ENCODE measurements at regions not wholly inside any gene's neighbourhood (a gene's known extent, or its start where the extent isn't known, plus 50 kb on each side); places are given as distances from the start of the nearest gene placed in this dataset.

- H3K4me1 ChIP-seq (ENCODE audit: insufficient read depth, low read length): no peaks in the 10 kb centered on the region
- no peaks in the 10 kb centered on the region for H3K36me3 ChIP-seq (ENCODE audit: insufficient read depth, low read length)
- no peaks in the 10 kb centered on the region for H3K9me3 ChIP-seq (ENCODE audit: insufficient read depth, low read depth, low read length)
- no peaks in the 10 kb centered on the region for H3K27me3 ChIP-seq (ENCODE audit: insufficient read depth, low read length)
- WGBS: 100% methylated on average over 1 of the region's 1 CpG
- H3K27ac ChIP-seq (ENCODE audit: low read depth, low read length): no peak overlapping the region
- no peak overlapping the region for H3K4me3 ChIP-seq (ENCODE audit: low read length)
- H3K9ac ChIP-seq (ENCODE audit: low read depth, low read length): no peak overlapping the region
These were observed 101.7 kb downstream of the CYB561 start for GRCh38 chr17:63344383-63344782.

GRCh38 chr17:63345611-63346010 is 100.5 kb downstream of the CYB561 start:
- 100% methylated on average over 1 of the region's 1 CpG for WGBS
- no peaks in the 10 kb centered on the region for H3K27me3 ChIP-seq (ENCODE audit: insufficient read depth, low read length)
- no peaks in the 10 kb centered on the region for H3K4me1 ChIP-seq (ENCODE audit: insufficient read depth, low read length)
- no peak overlapping the region for H3K9ac ChIP-seq (ENCODE audit: low read depth, low read length)
- no peaks in the 10 kb centered on the region for H3K9me3 ChIP-seq (ENCODE audit: insufficient read depth, low read depth, low read length)
- no peak overlapping the region for H3K27ac ChIP-seq (ENCODE audit: low read depth, low read length)
- no peaks in the 10 kb centered on the region for H3K36me3 ChIP-seq (ENCODE audit: insufficient read depth, low read length)
- H3K4me3 ChIP-seq (ENCODE audit: low read length): no peak overlapping the region

- no peak overlapping the region for H3K27ac ChIP-seq (ENCODE audit: low read depth, low read length)
- 96% methylated on average over 1 of the region's 2 CpGs for WGBS
- H3K9ac ChIP-seq (ENCODE audit: low read depth, low read length): no peak overlapping the region
- H3K36me3 ChIP-seq (ENCODE audit: insufficient read depth, low read length): no peaks in the 10 kb centered on the region
- no peak overlapping the region for H3K4me3 ChIP-seq (ENCODE audit: low read length)
- no peaks in the 10 kb centered on the region for H3K27me3 ChIP-seq (ENCODE audit: insufficient read depth, low read length)
- no peaks in the 10 kb centered on the region for H3K9me3 ChIP-seq (ENCODE audit: insufficient read depth, low read depth, low read length)
- H3K4me1 ChIP-seq (ENCODE audit: insufficient read depth, low read length): no peaks in the 10 kb centered on the region
These were observed 98.6 kb downstream of the CYB561 start for GRCh38 chr17:63347475-63347874.

- no peaks in the 10 kb centered on the region for H3K9me3 ChIP-seq (ENCODE audit: insufficient read depth, low read depth, low read length)
- H3K4me1 ChIP-seq (ENCODE audit: insufficient read depth, low read length): no peaks in the 10 kb centered on the region
- no peak overlapping the region for H3K27ac ChIP-seq (ENCODE audit: low read depth, low read length)
- H3K9ac ChIP-seq (ENCODE audit: low read depth, low read length): no peak overlapping the region
- 79% methylated on average over 2 of the region's 3 CpGs for WGBS
- H3K4me3 ChIP-seq (ENCODE audit: low read length): no peak overlapping the region
- H3K27me3 ChIP-seq (ENCODE audit: insufficient read depth, low read length): no peaks in the 10 kb centered on the region
- H3K36me3 ChIP-seq (ENCODE audit: insufficient read depth, low read length): no peaks in the 10 kb centered on the region
These were observed 96.6 kb downstream of the CYB561 start for GRCh38 chr17:63349478-63350000.

- WGBS: 91% methylated on average over 4 of the region's 4 CpGs
- Histone ChIP-seq H3K4me3 (ENCODE audit: low read length) (no peak overlapping the region), H3K9me3 (ENCODE audit: insufficient read depth, low read depth, low read length) (no peaks in the 10 kb centered on the region), H3K4me1 (ENCODE audit: insufficient read depth, low read length) (no peaks in the 10 kb centered on the region), H3K27me3 (ENCODE audit: insufficient read depth, low read length) (no peaks in the 10 kb centered on the region), H3K36me3 (ENCODE audit: insufficient read depth, low read length) (no peaks in the 10 kb centered on the region), H3K27ac (ENCODE audit: low read depth, low read length) (no peak overlapping the region), H3K9ac (ENCODE audit: low read depth, low read length) (no peak overlapping the region)
These were observed 95.7 kb downstream of the CYB561 start for GRCh38 chr17:63350364-63350763.

- Histone ChIP-seq H3K4me1 (ENCODE audit: insufficient read depth, low read length) (no peaks in the 10 kb centered on the region), H3K27ac (ENCODE audit: low read depth, low read length) (no peak overlapping the region), H3K9ac (ENCODE audit: low read depth, low read length) (no peak overlapping the region), H3K4me3 (ENCODE audit: low read length) (no peak overlapping the region), H3K36me3 (ENCODE audit: insufficient read depth, low read length) (no peaks in the 10 kb centered on the region), H3K27me3 (ENCODE audit: insufficient read depth, low read length) (no peaks in the 10 kb centered on the region), H3K9me3 (ENCODE audit: insufficient read depth, low read depth, low read length) (no peaks in the 10 kb centered on the region)
- WGBS: 96% methylated on average over 2 of the region's 4 CpGs
These were observed 91.8 kb downstream of the CYB561 start for GRCh38 chr17:63354256-63354655.

GRCh38 chr17:63356337-63356757 is 89.8 kb downstream of the CYB561 start:
- H3K27me3 ChIP-seq (ENCODE audit: insufficient read depth, low read length): no peaks in the 10 kb centered on the region
- H3K4me3 ChIP-seq (ENCODE audit: low read length): no peak overlapping the region
- H3K27ac ChIP-seq (ENCODE audit: low read depth, low read length): no peak overlapping the region
- WGBS: 88% methylated on average over 1 of the region's 1 CpG
- no peak overlapping the region for H3K9ac ChIP-seq (ENCODE audit: low read depth, low read length)
- no peaks in the 10 kb centered on the region for H3K4me1 ChIP-seq (ENCODE audit: insufficient read depth, low read length)
- 0 out of 2 replicates have a peak, but pooled peaks cover 3% of the 10 kb centered on the region for H3K9me3 ChIP-seq (ENCODE audit: insufficient read depth, low read depth, low read length)
- no peaks in the 10 kb centered on the region for H3K36me3 ChIP-seq (ENCODE audit: insufficient read depth, low read length)

- Histone ChIP-seq H3K27ac (ENCODE audit: low read depth, low read length) (no peak overlapping the region), H3K4me1 (ENCODE audit: insufficient read depth, low read length) (no peaks in the 10 kb centered on the region), H3K9ac (ENCODE audit: low read depth, low read length) (no peak overlapping the region), H3K4me3 (ENCODE audit: low read length) (no peak overlapping the region), H3K36me3 (ENCODE audit: insufficient read depth, low read length) (no peaks in the 10 kb centered on the region), H3K9me3 (ENCODE audit: insufficient read depth, low read depth, low read length) (peaks cover 13% of the 10 kb centered on the region), H3K27me3 (ENCODE audit: insufficient read depth, low read length) (no peaks in the 10 kb centered on the region)
- 96% methylated on average over 6 of the region's 6 CpGs for WGBS
These were observed 87.8 kb downstream of the CYB561 start for GRCh38 chr17:63358111-63358839.

- H3K4me1 ChIP-seq (ENCODE audit: insufficient read depth, low read length): no peaks in the 10 kb centered on the region
- H3K9ac ChIP-seq (ENCODE audit: low read depth, low read length): no peak overlapping the region
- no peaks in the 10 kb centered on the region for H3K36me3 ChIP-seq (ENCODE audit: insufficient read depth, low read length)
- no peak overlapping the region for H3K27ac ChIP-seq (ENCODE audit: low read depth, low read length)
- no peaks in the 10 kb centered on the region for H3K27me3 ChIP-seq (ENCODE audit: insufficient read depth, low read length)
- H3K4me3 ChIP-seq (ENCODE audit: low read length): no peak overlapping the region
- H3K9me3 ChIP-seq (ENCODE audit: insufficient read depth, low read depth, low read length): peaks cover 13% of the 10 kb centered on the region
- WGBS: 100% methylated on average over 1 of the region's 3 CpGs
These were observed 87.2 kb downstream of the CYB561 start for GRCh38 chr17:63358956-63359355.

GRCh38 chr17:63361182-63361581 is 84.9 kb downstream of the CYB561 start:
- no peaks in the 10 kb centered on the region for H3K4me1 ChIP-seq (ENCODE audit: insufficient read depth, low read length)
- no peak overlapping the region for H3K9ac ChIP-seq (ENCODE audit: low read depth, low read length)
- H3K27me3 ChIP-seq (ENCODE audit: insufficient read depth, low read length): no peaks in the 10 kb centered on the region
- no peak overlapping the region for H3K4me3 ChIP-seq (ENCODE audit: low read length)
- WGBS: 93% methylated on average over 7 of the region's 7 CpGs
- H3K27ac ChIP-seq (ENCODE audit: low read depth, low read length): no peak overlapping the region
- H3K36me3 ChIP-seq (ENCODE audit: insufficient read depth, low read length): no peaks in the 10 kb centered on the region
- peaks cover 13% of the 10 kb centered on the region for H3K9me3 ChIP-seq (ENCODE audit: insufficient read depth, low read depth, low read length)

- WGBS: 92% methylated on average over 2 of the region's 2 CpGs
- H3K9me3 ChIP-seq (ENCODE audit: insufficient read depth, low read depth, low read length): peaks cover 13% of the 10 kb centered on the region
- no peaks in the 10 kb centered on the region for H3K4me1 ChIP-seq (ENCODE audit: insufficient read depth, low read length)
- no peak overlapping the region for H3K27ac ChIP-seq (ENCODE audit: low read depth, low read length)
- H3K36me3 ChIP-seq (ENCODE audit: insufficient read depth, low read length): no peaks in the 10 kb centered on the region
- no peak overlapping the region for H3K9ac ChIP-seq (ENCODE audit: low read depth, low read length)
- H3K27me3 ChIP-seq (ENCODE audit: insufficient read depth, low read length): no peaks in the 10 kb centered on the region
- no peak overlapping the region for H3K4me3 ChIP-seq (ENCODE audit: low read length)
These were observed 84.0 kb downstream of the CYB561 start for GRCh38 chr17:63362115-63362514.

Data from HUES64 (cell line).